ENCODE measurements at regions not wholly inside any gene's neighbourhood (a gene's known extent, or its start where the extent isn't known, plus 50 kb on each side); places are given as distances from the start of the nearest gene placed in this dataset.

GRCh38 chr2:196415384-196415783 is 224.1 kb upstream of the CCDC150 start:
- ATAC-seq (peak; percentile 78), DNase-seq (no peak)
- no peaks in the 10 kb centered on the region for H3K9me3 Mint-ChIP-seq (ENCODE audit: low read depth)
- H3K27ac Mint-ChIP-seq = peak overlapping the region; percentile 41
- peak overlapping the region; percentile 45 for H3K4me3 Mint-ChIP-seq
- H3K4me1 Mint-ChIP-seq = peaks cover 10% of the 10 kb centered on the region
- CTCF ChIA-PET = interaction anchor here (1.1 kb wide), 1 partner anchor 347 kb away, joined by 3 read pairs; the partner anchor contains the start of gene DNAH7
- peaks cover 17% of the 10 kb centered on the region for H3K27me3 Mint-ChIP-seq
- H3K36me3 Mint-ChIP-seq = no peaks in the 10 kb centered on the region

- DNase-seq = no peak
- CTCF ChIA-PET = no interaction called here
- ATAC-seq = no peak
- Mint-ChIP-seq H3K4me3 (no peak overlapping the region), H3K9me3 (ENCODE audit: low read depth) (no peaks in the 10 kb centered on the region), H3K27ac (no peak overlapping the region), H3K36me3 (no peaks in the 10 kb centered on the region), H3K4me1 (peaks cover 6% of the 10 kb centered on the region), H3K27me3 (peaks cover 30% of the 10 kb centered on the region)
These were observed 219.4 kb upstream of the CCDC150 start for GRCh38 chr2:196420143-196420542.

- no peaks in the 10 kb centered on the region for H3K9me3 Mint-ChIP-seq (ENCODE audit: low read depth)
- no peak overlapping the region for H3K4me3 Mint-ChIP-seq
- no peak for DNase-seq
- CTCF ChIA-PET = interaction anchor here (1.0 to 1.1 kb wide), 2 partner anchors 13 to 28 kb away, joined by 3 to 4 read pairs; no protein-coding TSS in a partner anchor
- peaks cover 26% of the 10 kb centered on the region for H3K27me3 Mint-ChIP-seq
- no peaks in the 10 kb centered on the region for H3K36me3 Mint-ChIP-seq
- H3K27ac Mint-ChIP-seq = no peak overlapping the region
- no peaks in the 10 kb centered on the region for H3K4me1 Mint-ChIP-seq
- ATAC-seq = no peak
These were observed 217.6 kb upstream of the CCDC150 start for GRCh38 chr2:196421880-196422279.

GRCh38 chr2:196422361-196422760 is 217.2 kb upstream of the CCDC150 start:
- Mint-ChIP-seq H3K27me3 (peaks cover 26% of the 10 kb centered on the region), H3K27ac (no peak overlapping the region), H3K9me3 (ENCODE audit: low read depth) (no peaks in the 10 kb centered on the region), H3K4me3 (no peak overlapping the region), H3K4me1 (no peaks in the 10 kb centered on the region), H3K36me3 (no peaks in the 10 kb centered on the region)
- ATAC-seq (no peak), DNase-seq (no peak)
- CTCF ChIA-PET = interaction anchor here (1.0 kb wide), 1 partner anchor 27 kb away, joined by 3 read pairs; no protein-coding TSS in a partner anchor

- CTCF ChIA-PET = no interaction called here
- peaks cover 17% of the 10 kb centered on the region for H3K27me3 Mint-ChIP-seq
- H3K4me1 Mint-ChIP-seq = peaks cover 11% of the 10 kb centered on the region
- H3K9me3 Mint-ChIP-seq (ENCODE audit: low read depth) = no peaks in the 10 kb centered on the region
- ATAC-seq = no peak
- no peak for DNase-seq
- no peak overlapping the region for H3K27ac Mint-ChIP-seq
- H3K4me3 Mint-ChIP-seq = no peak overlapping the region
- no peaks in the 10 kb centered on the region for H3K36me3 Mint-ChIP-seq
These were observed 213.4 kb upstream of the CCDC150 start for GRCh38 chr2:196426122-196426521.

- Mint-ChIP-seq H3K9me3 (ENCODE audit: low read depth) (no peaks in the 10 kb centered on the region), H3K27me3 (peaks cover 17% of the 10 kb centered on the region), H3K4me3 (no peak overlapping the region), H3K36me3 (no peaks in the 10 kb centered on the region), H3K27ac (no peak overlapping the region), H3K4me1 (peaks cover 11% of the 10 kb centered on the region)
- CTCF ChIA-PET = no interaction called here
- ATAC-seq (no peak), DNase-seq (no peak)
These were observed 211.4 kb upstream of the CCDC150 start for GRCh38 chr2:196427986-196428634.

- CTCF ChIA-PET = no interaction called here
These were observed 208.4 kb upstream of the CCDC150 start for GRCh38 chr2:196431076-196431475.

GRCh38 chr2:196431957-196432356 is 207.6 kb upstream of the CCDC150 start:
- H3K9me3 Mint-ChIP-seq (ENCODE audit: low read depth) = no peaks in the 10 kb centered on the region
- no peak overlapping the region for H3K27ac Mint-ChIP-seq
- H3K4me3 Mint-ChIP-seq = no peak overlapping the region
- ATAC-seq = no peak
- H3K27me3 Mint-ChIP-seq = peaks cover 30% of the 10 kb centered on the region
- no peaks in the 10 kb centered on the region for H3K36me3 Mint-ChIP-seq
- no peak for DNase-seq
- peaks cover 11% of the 10 kb centered on the region for H3K4me1 Mint-ChIP-seq
- CTCF ChIA-PET = no interaction called here

More at GRCh38 chr2:196431076-196431475, 208.4 kb upstream of the CCDC150 start:
- Mint-ChIP-seq H3K4me3 (no peak overlapping the region), H3K27ac (no peak overlapping the region), H3K9me3 (ENCODE audit: low read depth) (no peaks in the 10 kb centered on the region), H3K36me3 (no peaks in the 10 kb centered on the region), H3K4me1 (peaks cover 11% of the 10 kb centered on the region), H3K27me3 (peaks cover 29% of the 10 kb centered on the region)
- DNase-seq = no peak
- ATAC-seq = no peak

GRCh38 chr2:196433116-196433515 is 206.4 kb upstream of the CCDC150 start:
- Mint-ChIP-seq H3K9me3 (ENCODE audit: low read depth) (no peaks in the 10 kb centered on the region), H3K27ac (no peak overlapping the region), H3K4me3 (no peak overlapping the region), H3K36me3 (peaks cover 2% of the 10 kb centered on the region), H3K27me3 (peaks cover 38% of the 10 kb centered on the region), H3K4me1 (peaks cover 6% of the 10 kb centered on the region)
- DNase-seq = no peak
- ATAC-seq = no peak
- CTCF ChIA-PET = no interaction called here

GRCh38 chr2:196434217-196434616 is 205.3 kb upstream of the CCDC150 start:
- no peak overlapping the region for H3K27ac Mint-ChIP-seq
- H3K4me3 Mint-ChIP-seq = no peak overlapping the region
- no peaks in the 10 kb centered on the region for H3K4me1 Mint-ChIP-seq
- ATAC-seq (no peak), DNase-seq (no peak)
- CTCF ChIA-PET = interaction anchor here (1.0 to 1.1 kb wide), 2 partner anchors 19 to 356 kb away, joined by 3 to 4 read pairs; no protein-coding TSS in a partner anchor
- H3K9me3 Mint-ChIP-seq (ENCODE audit: low read depth) = no peaks in the 10 kb centered on the region
- peaks cover 43% of the 10 kb centered on the region for H3K27me3 Mint-ChIP-seq
- peaks cover 2% of the 10 kb centered on the region for H3K36me3 Mint-ChIP-seq

- Mint-ChIP-seq H3K9me3 (ENCODE audit: low read depth) (no peaks in the 10 kb centered on the region), H3K4me1 (no peaks in the 10 kb centered on the region), H3K4me3 (no peak overlapping the region), H3K27ac (no peak overlapping the region), H3K36me3 (peaks cover 2% of the 10 kb centered on the region), H3K27me3 (peaks cover 47% of the 10 kb centered on the region)
- CTCF ChIA-PET = interaction anchor here (0.9 to 1.2 kb wide), 3 partner anchors 22 to 356 kb away, joined by 3 read pairs; no protein-coding TSS in a partner anchor
- DNase-seq (no peak), ATAC-seq (no peak)
These were observed 204.3 kb upstream of the CCDC150 start for GRCh38 chr2:196435189-196435588.

GRCh38 chr2:196437626-196438025 is 201.9 kb upstream of the CCDC150 start:
- no peak overlapping the region for H3K4me3 Mint-ChIP-seq
- no peaks in the 10 kb centered on the region for H3K9me3 Mint-ChIP-seq (ENCODE audit: low read depth)
- peaks cover 2% of the 10 kb centered on the region for H3K36me3 Mint-ChIP-seq
- H3K27ac Mint-ChIP-seq = no peak overlapping the region
- peaks cover 37% of the 10 kb centered on the region for H3K27me3 Mint-ChIP-seq
- CTCF ChIA-PET = no interaction called here
- no peak for DNase-seq
- no peak for ATAC-seq
- no peaks in the 10 kb centered on the region for H3K4me1 Mint-ChIP-seq

- CTCF ChIA-PET = no interaction called here
- Mint-ChIP-seq H3K27ac (no peak overlapping the region), H3K4me1 (no peaks in the 10 kb centered on the region), H3K9me3 (ENCODE audit: low read depth) (no peaks in the 10 kb centered on the region), H3K36me3 (peaks cover 2% of the 10 kb centered on the region), H3K4me3 (no peak overlapping the region), H3K27me3 (peaks cover 27% of the 10 kb centered on the region)
- no peak for ATAC-seq
- no peak for DNase-seq
These were observed 199.8 kb upstream of the CCDC150 start for GRCh38 chr2:196439760-196440159.

- no peak for DNase-seq
- Mint-ChIP-seq H3K27me3 (peaks cover 26% of the 10 kb centered on the region), H3K4me3 (no peak overlapping the region), H3K9me3 (ENCODE audit: low read depth) (no peaks in the 10 kb centered on the region), H3K36me3 (peaks cover 2% of the 10 kb centered on the region), H3K4me1 (no peaks in the 10 kb centered on the region), H3K27ac (no peak overlapping the region)
- CTCF ChIA-PET = no interaction called here
- ATAC-seq = no peak
These were observed 199.1 kb upstream of the CCDC150 start for GRCh38 chr2:196440413-196440812.

Data from activated CD8-positive, alpha-beta memory T cell treated with anti-CD3 and anti-CD28 coated beads, Interleukin-2, amount 10 ng/mL, durations not matched to agents 7 days and 5 days (primary cell).